ENCODE measurements at regions not wholly inside any gene's neighbourhood (a gene's known extent, or its start where the extent isn't known, plus 50 kb on each side); places are given as distances from the start of the nearest gene placed in this dataset.

DNA sequence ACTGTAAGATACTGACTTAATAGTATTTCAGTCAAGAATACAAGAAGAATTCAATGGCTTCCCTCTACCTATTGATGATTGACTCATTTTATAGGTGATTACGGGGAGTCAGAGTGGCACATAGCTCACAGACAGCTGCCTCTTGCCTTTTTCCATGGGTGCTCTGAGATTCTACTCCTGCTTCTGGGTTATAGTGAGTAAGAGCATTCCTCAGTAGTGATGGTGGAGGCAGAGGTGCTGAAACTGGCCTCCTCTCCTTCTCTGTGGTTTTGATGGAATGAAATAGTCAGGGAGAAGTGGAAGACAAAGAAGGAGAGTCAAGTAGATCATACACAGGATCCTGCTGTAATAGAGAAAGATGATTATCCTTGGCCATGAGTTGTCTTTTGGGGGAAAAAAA lies 438.2 kb upstream of the FAR2 start:
- Histone ChIP-seq H3K27me3 (ENCODE audit: control insufficient read depth, insufficient read depth, low read length) (no peaks in the 10 kb centered on the region), H3K4me3 (ENCODE audit: low read depth, low read length) (no peak overlapping the region), H3K9me3 (ENCODE audit: control insufficient read depth in 2 of 2, low read length in 2 of 2) (no peaks in the 10 kb centered on the region), H3K36me3 (ENCODE audit: control insufficient read depth, insufficient read depth, low read length) (no peaks in the 10 kb centered on the region), H3K4me1 (ENCODE audit: control insufficient read depth, insufficient read depth, low read length, poor library complexity, severe bottlenecking) (no peaks in the 10 kb centered on the region), H3K27ac (ENCODE audit: insufficient read depth, low read length, poor library complexity, severe bottlenecking) (no peak overlapping the region)
- Mint-ChIP-seq H3K4me1 (no peaks in the 10 kb centered on the region), H3K36me3 (no peaks in the 10 kb centered on the region), H3K4me3 (no peak overlapping the region), H3K9me3 (peaks cover 0 to 5% (median 2%) of the 10 kb centered on the region in 7 donors), H3K27me3 (no peaks in the 10 kb centered on the region), H3K27ac (no peak overlapping the region)
- ATAC-seq (ENCODE audit: low read depth in 2 of 2) (no peak), DNase-seq (no peak)

DNA sequence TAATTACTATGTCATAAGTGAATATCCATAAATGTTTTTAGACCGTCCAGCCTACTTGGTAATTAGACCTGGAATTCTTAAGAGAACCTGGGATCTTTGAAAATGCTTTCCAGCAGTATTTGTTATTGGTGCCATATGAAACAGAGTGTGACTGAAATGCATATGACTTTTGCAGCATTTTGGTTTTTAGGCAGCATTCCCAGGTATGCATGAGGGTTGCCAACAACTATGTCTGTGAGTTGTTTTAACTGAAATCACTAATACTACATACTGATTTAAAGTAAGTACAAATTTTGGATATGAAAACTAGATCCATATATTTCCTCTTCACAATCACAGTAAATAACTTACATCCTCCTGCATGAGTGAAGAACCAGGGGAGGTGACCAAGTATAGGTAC lies 437.7 kb upstream of the FAR2 start:
- no peaks in the 10 kb centered on the region for H3K36me3 ChIP-seq (ENCODE audit: control insufficient read depth, insufficient read depth, low read length)
- no peak for DNase-seq
- H3K4me3 Mint-ChIP-seq = no peak overlapping the region
- no peaks in the 10 kb centered on the region for H3K4me1 Mint-ChIP-seq
- H3K9me3 ChIP-seq (ENCODE audit: control insufficient read depth in 2 of 2, low read length in 2 of 2) = no peaks in the 10 kb centered on the region
- H3K27me3 ChIP-seq (ENCODE audit: control insufficient read depth, insufficient read depth, low read length) = no peaks in the 10 kb centered on the region
- H3K9me3 Mint-ChIP-seq = peaks cover 0 to 5% (median 1%) of the 10 kb centered on the region in 7 donors
- H3K4me1 ChIP-seq (ENCODE audit: control insufficient read depth, insufficient read depth, low read length, poor library complexity, severe bottlenecking) = no peaks in the 10 kb centered on the region
- H3K27ac ChIP-seq (ENCODE audit: insufficient read depth, low read length, poor library complexity, severe bottlenecking) = no peak overlapping the region
- H3K4me3 ChIP-seq (ENCODE audit: low read depth, low read length) = no peak overlapping the region
- H3K36me3 Mint-ChIP-seq = no peaks in the 10 kb centered on the region
- no peaks in the 10 kb centered on the region for H3K27me3 Mint-ChIP-seq
- no peak overlapping the region for H3K27ac Mint-ChIP-seq
- ATAC-seq (ENCODE audit: low read depth in 2 of 2) = no peak

DNA sequence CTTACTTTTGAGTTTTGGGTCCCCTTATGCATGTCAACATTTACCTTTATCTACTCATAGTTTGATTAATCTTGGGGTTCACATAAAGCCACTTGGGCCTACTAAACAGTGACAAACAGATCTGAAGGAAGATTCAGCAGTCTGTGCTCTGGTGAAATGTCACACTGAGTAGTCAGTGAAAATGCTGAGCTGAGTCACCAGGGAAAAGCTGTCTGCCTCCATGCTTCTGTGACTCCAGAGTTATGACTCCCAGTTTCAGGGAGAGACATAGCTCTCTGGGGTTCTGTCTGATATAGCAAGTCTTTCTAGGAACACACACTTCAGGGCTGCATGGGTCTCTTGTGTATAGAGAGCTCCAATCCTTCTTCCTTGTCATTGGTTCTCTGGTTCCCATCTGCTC lies 406.3 kb upstream of the FAR2 start:
- Mint-ChIP-seq H3K4me3 (no peak overlapping the region), H3K4me1 (no peaks in the 10 kb centered on the region), H3K27me3 (no peaks in the 10 kb centered on the region), H3K36me3 (no peaks in the 10 kb centered on the region), H3K27ac (no peak overlapping the region), H3K9me3 (peaks cover 0 to 4% (median 0%) of the 10 kb centered on the region in 7 donors)
- no peaks in the 10 kb centered on the region for H3K9me3 ChIP-seq (ENCODE audit: control insufficient read depth in 2 of 2, low read length in 2 of 2)
- H3K27ac ChIP-seq (ENCODE audit: insufficient read depth, low read length, poor library complexity, severe bottlenecking) = no peak overlapping the region
- no peaks in the 10 kb centered on the region for H3K36me3 ChIP-seq (ENCODE audit: control insufficient read depth, insufficient read depth, low read length)
- H3K27me3 ChIP-seq (ENCODE audit: control insufficient read depth, insufficient read depth, low read length) = no peaks in the 10 kb centered on the region
- no peak overlapping the region for H3K4me3 ChIP-seq (ENCODE audit: low read depth, low read length)
- ATAC-seq (ENCODE audit: low read depth in 2 of 2) = no peak
- DNase-seq = no peak
- no peaks in the 10 kb centered on the region for H3K4me1 ChIP-seq (ENCODE audit: control insufficient read depth, insufficient read depth, low read length, poor library complexity, severe bottlenecking)

DNA sequence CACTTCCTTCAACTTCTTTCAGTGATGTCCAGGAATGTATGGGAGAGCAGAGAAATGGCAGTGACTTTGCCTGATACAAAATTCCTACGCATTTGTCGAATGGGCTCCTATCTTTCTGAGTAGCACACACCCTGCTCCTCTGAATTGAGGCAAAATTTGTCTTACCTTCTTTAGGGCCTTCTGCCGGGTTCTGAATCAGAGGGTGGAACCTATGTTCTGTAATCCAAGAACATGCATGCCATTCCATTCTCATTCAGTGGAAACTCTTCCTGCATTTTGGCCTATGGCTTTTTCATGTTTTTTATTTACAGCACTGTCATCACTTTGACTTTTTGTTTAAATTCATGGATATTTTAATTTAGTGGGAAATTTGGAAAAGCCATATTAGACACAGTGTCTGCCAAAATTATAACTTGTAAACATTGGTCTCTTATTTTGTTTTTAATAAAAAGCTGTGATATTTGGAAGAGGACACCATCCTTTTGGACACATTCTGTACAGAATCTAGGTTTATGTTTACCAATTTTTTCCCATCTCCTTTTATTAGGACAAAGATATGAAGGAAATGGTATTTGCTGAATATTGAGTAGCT lies 402.2 kb upstream of the FAR2 start:
- H3K27ac Mint-ChIP-seq = no peak overlapping the region
- H3K36me3 Mint-ChIP-seq = no peaks in the 10 kb centered on the region
- H3K4me1 Mint-ChIP-seq = no peaks in the 10 kb centered on the region
- Histone ChIP-seq H3K9me3 (ENCODE audit: control insufficient read depth in 2 of 2, low read length in 2 of 2) (no peaks in the 10 kb centered on the region), H3K27me3 (ENCODE audit: control insufficient read depth, insufficient read depth, low read length) (no peaks in the 10 kb centered on the region), H3K27ac (ENCODE audit: insufficient read depth, low read length, poor library complexity, severe bottlenecking) (no peak overlapping the region), H3K4me1 (ENCODE audit: control insufficient read depth, insufficient read depth, low read length, poor library complexity, severe bottlenecking) (no peaks in the 10 kb centered on the region), H3K4me3 (ENCODE audit: low read depth, low read length) (no peak overlapping the region), H3K36me3 (ENCODE audit: control insufficient read depth, insufficient read depth, low read length) (no peaks in the 10 kb centered on the region)
- no peak for DNase-seq
- ATAC-seq (ENCODE audit: low read depth in 2 of 2) = no peak
- peaks cover 0 to 5% (median 0%) of the 10 kb centered on the region in 7 donors for H3K9me3 Mint-ChIP-seq
- no peaks in the 10 kb centered on the region for H3K27me3 Mint-ChIP-seq
- no peak overlapping the region for H3K4me3 Mint-ChIP-seq

DNA sequence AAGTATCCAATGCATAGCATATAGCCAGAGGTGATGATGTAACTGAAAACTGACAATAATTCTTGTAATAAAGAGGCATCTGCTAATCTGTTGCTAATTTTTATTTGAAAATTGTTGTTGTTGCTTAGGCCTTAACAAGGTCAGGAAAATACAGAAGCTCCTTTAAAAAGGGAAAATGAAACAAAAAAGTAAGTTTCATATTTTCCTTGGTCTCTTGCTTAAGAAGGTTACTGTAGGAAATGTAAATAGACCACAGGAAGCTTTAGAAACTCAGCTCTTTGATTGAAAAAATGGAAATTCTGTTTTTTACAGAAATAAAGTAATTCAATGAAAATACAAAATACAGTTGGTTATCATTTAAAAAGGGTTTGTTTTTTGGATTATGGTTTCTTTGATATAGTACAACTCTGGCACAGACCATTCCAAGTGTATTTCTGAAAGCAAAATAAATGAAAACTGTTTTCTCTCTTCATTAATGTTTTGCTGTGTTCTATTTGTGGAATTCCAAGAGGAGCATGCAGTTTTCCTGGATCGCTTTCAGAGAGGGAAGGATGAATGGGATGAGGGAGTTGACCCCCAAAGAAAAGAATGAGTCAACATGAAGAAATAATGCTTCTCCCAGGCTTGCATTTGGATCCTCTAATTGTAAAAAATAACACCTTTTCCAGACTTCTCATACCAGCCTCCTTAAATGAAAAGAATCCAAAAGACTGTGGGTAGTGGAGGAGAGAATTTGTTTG lies 398.0 kb upstream of the FAR2 start:
- Mint-ChIP-seq H3K9me3 (peaks cover 0 to 7% (median 3%) of the 10 kb centered on the region in 7 donors), H3K27ac (no peak overlapping the region), H3K4me1 (no peaks in the 10 kb centered on the region), H3K36me3 (no peaks in the 10 kb centered on the region), H3K27me3 (no peaks in the 10 kb centered on the region), H3K4me3 (no peak overlapping the region)
- no peak for DNase-seq
- no peak overlapping the region for H3K27ac ChIP-seq (ENCODE audit: insufficient read depth, low read length, poor library complexity, severe bottlenecking)
- H3K4me1 ChIP-seq (ENCODE audit: control insufficient read depth, insufficient read depth, low read length, poor library complexity, severe bottlenecking) = no peaks in the 10 kb centered on the region
- H3K36me3 ChIP-seq (ENCODE audit: control insufficient read depth, insufficient read depth, low read length) = no peaks in the 10 kb centered on the region
- H3K27me3 ChIP-seq (ENCODE audit: control insufficient read depth, insufficient read depth, low read length) = no peaks in the 10 kb centered on the region
- H3K9me3 ChIP-seq (ENCODE audit: control insufficient read depth in 2 of 2, low read length in 2 of 2) = no peaks in the 10 kb centered on the region
- no peak overlapping the region for H3K4me3 ChIP-seq (ENCODE audit: low read depth, low read length)
- ATAC-seq (ENCODE audit: low read depth in 2 of 2) = no peak

DNA sequence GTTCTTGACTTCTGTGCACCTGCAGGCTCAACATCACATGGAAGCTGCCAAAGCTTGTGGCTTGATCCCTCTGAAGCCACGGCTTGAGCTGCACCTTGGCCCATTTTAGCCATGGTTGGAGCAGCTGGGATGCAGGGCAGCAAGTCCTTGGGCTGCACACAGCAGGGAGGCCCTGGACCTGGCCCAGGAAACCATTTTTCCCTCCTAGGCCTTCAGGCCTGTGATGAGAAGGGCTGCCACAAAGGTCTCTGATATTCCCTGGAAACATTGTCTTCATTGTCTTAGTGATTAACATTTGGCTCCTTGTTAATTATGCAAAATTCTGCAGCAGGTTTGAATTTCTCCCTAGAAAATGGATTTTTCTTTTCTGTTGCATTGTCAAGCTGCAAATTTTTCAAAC lies 394.1 kb upstream of the FAR2 start:
- H3K4me3 Mint-ChIP-seq = no peak overlapping the region
- DNase-seq = no peak
- H3K27me3 ChIP-seq (ENCODE audit: control insufficient read depth, insufficient read depth, low read length) = no peaks in the 10 kb centered on the region
- no peak overlapping the region for H3K27ac Mint-ChIP-seq
- no peaks in the 10 kb centered on the region for H3K4me1 ChIP-seq (ENCODE audit: control insufficient read depth, insufficient read depth, low read length, poor library complexity, severe bottlenecking)
- H3K9me3 Mint-ChIP-seq = peaks cover 0 to 11% (median 4%) of the 10 kb centered on the region in 7 donors
- no peaks in the 10 kb centered on the region for H3K36me3 Mint-ChIP-seq
- H3K4me1 Mint-ChIP-seq = no peaks in the 10 kb centered on the region
- H3K27ac ChIP-seq (ENCODE audit: insufficient read depth, low read length, poor library complexity, severe bottlenecking) = no peak overlapping the region
- no peak for ATAC-seq (ENCODE audit: low read depth in 2 of 2)
- H3K36me3 ChIP-seq (ENCODE audit: control insufficient read depth, insufficient read depth, low read length) = no peaks in the 10 kb centered on the region
- no peaks in the 10 kb centered on the region for H3K27me3 Mint-ChIP-seq
- no peaks in the 10 kb centered on the region for H3K9me3 ChIP-seq (ENCODE audit: control insufficient read depth in 2 of 2, low read length in 2 of 2)
- no peak overlapping the region for H3K4me3 ChIP-seq (ENCODE audit: low read depth, low read length)

DNA sequence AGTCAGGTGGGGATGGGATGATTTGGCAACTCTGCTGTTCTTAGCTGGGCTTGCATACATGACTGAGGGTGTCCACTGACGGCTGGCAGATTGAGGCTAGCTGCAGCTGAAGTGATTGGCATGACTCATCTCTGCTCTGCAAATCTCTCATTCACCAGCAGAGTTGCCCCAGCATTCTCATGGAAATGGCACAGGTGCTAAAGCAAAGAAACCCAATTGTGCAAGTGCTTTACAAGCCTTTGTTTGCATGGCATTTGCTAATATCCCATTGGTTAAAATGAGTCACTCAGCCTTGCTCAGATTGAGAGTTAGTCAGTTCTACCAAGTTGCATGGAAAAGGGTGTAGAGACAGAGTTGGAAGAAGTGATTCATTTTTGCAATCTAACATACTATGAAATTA lies 389.7 kb upstream of the FAR2 start:
- Histone ChIP-seq H3K9me3 (ENCODE audit: control insufficient read depth in 2 of 2, low read length in 2 of 2) (no peaks in the 10 kb centered on the region), H3K27me3 (ENCODE audit: control insufficient read depth, insufficient read depth, low read length) (no peaks in the 10 kb centered on the region), H3K27ac (ENCODE audit: insufficient read depth, low read length, poor library complexity, severe bottlenecking) (no peak overlapping the region), H3K36me3 (ENCODE audit: control insufficient read depth, insufficient read depth, low read length) (no peaks in the 10 kb centered on the region), H3K4me1 (ENCODE audit: control insufficient read depth, insufficient read depth, low read length, poor library complexity, severe bottlenecking) (no peaks in the 10 kb centered on the region), H3K4me3 (ENCODE audit: low read depth, low read length) (no peak overlapping the region)
- ATAC-seq (ENCODE audit: low read depth in 2 of 2) = no peak
- Mint-ChIP-seq H3K4me1 (no peaks in the 10 kb centered on the region), H3K27ac (no peak overlapping the region), H3K4me3 (no peak overlapping the region), H3K36me3 (no peaks in the 10 kb centered on the region), H3K27me3 (no peaks in the 10 kb centered on the region), H3K9me3 (peaks cover 0 to 11% (median 3%) of the 10 kb centered on the region in 7 donors)
- no peak for DNase-seq

All from CD4-positive, CD25-positive, alpha-beta regulatory T cell (primary cell).